T-cell (primary cell): ENCODE measurements at regions not wholly inside any gene's neighbourhood (a gene's known extent, or its start where the extent isn't known, plus 50 kb on each side); places are given as distances from the start of the nearest gene placed in this dataset.

Experiments
- ATAC-seq, 4 experiments: fragments of 200-7000 bp in 3 of 4; fragments of 150-1000 bp in 1 of 4; cut with Tn5 transposase; replicated peaks in 1 of 4; 1 replicate in 3 of 4; 2 replicates in 1 of 4; pipeline ENCODE4 v1.10.0; 2021; ENCODE audit warnings: moderate library complexity in 3 of 4, mild to moderate bottlenecking in 2 of 4, moderate number of reproducible peaks in 1 of 4
- CTCF ChIA-PET, 2 donors: fragments of 300-600 bp; sonication (Branson Sonifier 250); formaldehyde crosslinking; loops; one replicate each; lab custom pipeline; 2022; ENCODE audit warnings: antibody characterized with exemption in 2 of 2; lab: Charles Lee
- POLR2A ChIA-PET, 2 donors: fragments of 300-600 bp; sonication (Branson Sonifier 250); formaldehyde crosslinking; loops; one replicate each; lab custom pipeline; 2022; ENCODE audit warnings: antibody characterized with exemption in 2 of 2; lab: Charles Lee
- DNase-seq, 35 experiments: peaks; one replicate each; pipeline versions ENCODE4 v3.0.0 to v3.0.0-alpha.2; 2013 to 2023
- H3K27ac ChIP-seq: one replicate; pipeline ENCODE4 v1.5.1; 2013; ENCODE audit warnings: low read length
- H3K27me3 ChIP-seq, 2 experiments: replicated peaks in 1 of 2; 1 replicate in 1 of 2; 2 replicates in 1 of 2; pipeline versions ENCODE4 v1.6.1 to v1.7.0; 2013; ENCODE audit warnings: low read length in 1 of 2, mixed read lengths in 1 of 2; ENCODE audit not compliant: control insufficient read depth in 2 of 2, insufficient read depth in 2 of 2; ENCODE audit errors: extremely low read depth in 1 of 2
- H3K36me3 ChIP-seq, 2 donors: 1 replicate in 1 of 2; 2 replicates in 1 of 2; pipeline versions ENCODE4 v1.6.1 to v1.7.0; 2013; ENCODE audit warnings: low read length in 1 of 2; ENCODE audit not compliant: control insufficient read depth in 2 of 2, insufficient read depth in 1 of 2; ENCODE audit errors: extremely low read depth in 1 of 2
- H3K4me1 ChIP-seq, 2 experiments: 1 replicate in 1 of 2; 2 replicates in 1 of 2; pipeline versions ENCODE4 v1.6.1 to v1.7.0; 2013; ENCODE audit warnings: low read length in 2 of 2, mixed read lengths in 1 of 2; ENCODE audit not compliant: insufficient read depth in 2 of 2, control insufficient read depth in 1 of 2; ENCODE audit errors: extremely low read depth in 1 of 2
- H3K4me3 ChIP-seq, 2 donors: 1 replicate in 1 of 2; 2 replicates in 1 of 2; pipeline versions ENCODE4 v1.5.1 to v1.7.0; 2013; ENCODE audit warnings: mild to moderate bottlenecking in 2 of 2, low read length in 1 of 2, moderate library complexity in 1 of 2; ENCODE audit not compliant: control insufficient read depth in 1 of 2; ENCODE audit errors: extremely low read depth in 1 of 2
- H3K9me3 ChIP-seq: 2 replicates; pipeline ENCODE4 v1.7.0; 2013
- H3K27ac Mint-ChIP-seq, 2 donors: one replicate each; pipeline ENCODE4 v1.8.0; 2020 to 2021; ENCODE audit warnings: mild to moderate bottlenecking in 2 of 2, mixed read lengths in 2 of 2
- H3K27me3 Mint-ChIP-seq, 2 donors: one replicate each; pipeline ENCODE4 v1.8.0; 2021 to 2022; ENCODE audit warnings: mixed read lengths in 2 of 2
- H3K36me3 Mint-ChIP-seq: one replicate; pipeline ENCODE4 v1.8.0; 2021; ENCODE audit warnings: mixed read lengths
- H3K4me1 Mint-ChIP-seq, 3 donors: one replicate each; pipeline ENCODE4 v1.8.0; 2020 to 2022; ENCODE audit warnings: mixed read lengths in 3 of 3, mild to moderate bottlenecking in 1 of 3
- H3K4me3 Mint-ChIP-seq, 3 donors: one replicate each; pipeline ENCODE4 v1.8.0; 2020 to 2022; ENCODE audit warnings: mild to moderate bottlenecking in 3 of 3, mixed read lengths in 3 of 3, moderate library complexity in 3 of 3
- H3K9me3 Mint-ChIP-seq, 3 donors: one replicate each; pipeline ENCODE4 v1.8.0; 2020 to 2022; ENCODE audit warnings: mixed read lengths in 3 of 3
- WGBS: methylation state at CpG from one replicate; pipeline ENCODE4 v1.1.5; 2013; ENCODE audit warnings: missing lambda C conversion rate; ENCODE audit not compliant: insufficient coverage; 5-methylcytosine and 5-hydroxymethylcytosine counted together

DNA sequence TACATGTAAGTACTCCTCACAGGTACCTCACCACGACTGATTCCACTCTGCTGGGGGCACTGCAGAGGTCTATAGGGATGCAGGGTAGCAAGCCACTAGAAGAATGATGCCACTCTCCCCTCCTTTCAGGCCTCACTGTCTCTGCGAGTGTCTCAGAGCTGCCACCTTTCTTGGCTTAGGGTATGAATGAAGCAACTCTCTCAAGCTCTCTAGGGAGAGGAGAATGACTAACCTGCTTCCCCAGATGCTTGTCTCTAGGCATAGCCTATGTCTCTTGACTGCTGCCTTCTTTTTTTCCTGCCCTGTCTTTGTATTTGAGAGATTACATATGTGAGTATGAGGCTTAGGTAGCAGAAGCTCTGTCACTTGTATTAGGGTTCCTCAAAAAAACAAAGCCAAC lies 566.5 kb upstream of the ATP2B1 start:
- no peak for DNase-seq
- no peak overlapping the region for H3K27ac ChIP-seq
- Mint-ChIP-seq H3K4me3 (no peak overlapping the region), H3K9me3 (peaks cover 0 to 3% (median 0%) of the 10 kb centered on the region in 3 donors), H3K27me3 (no peaks in the 10 kb centered on the region), H3K4me1 (peaks cover 0 to 3% (median 0%) of the 10 kb centered on the region in 3 donors), H3K36me3 (no peaks in the 10 kb centered on the region), H3K27ac (no peak overlapping the region)
- CTCF ChIA-PET, result no interaction called here
- no peak overlapping the region for H3K4me3 ChIP-seq
- no peaks in the 10 kb centered on the region for H3K4me1 ChIP-seq
- no peaks in the 10 kb centered on the region for H3K9me3 ChIP-seq
- no CpG with 5 or more reads among the region's 2 CpGs for WGBS
- no peaks in the 10 kb centered on the region for H3K36me3 ChIP-seq
- no peak for ATAC-seq
- no peaks in the 10 kb centered on the region for H3K27me3 ChIP-seq
- POLR2A ChIA-PET, result interaction anchor here in 1 of 2 donors (0.6 kb wide), 1 partner anchor 133 kb away, joined by 3 read pairs; no protein-coding TSS in a partner anchor

GRCh38 chr12:90274407-90274806 lies 565.8 kb upstream of the ATP2B1 start:
- Histone ChIP-seq H3K36me3 (no peaks in the 10 kb centered on the region), H3K27me3 (no peaks in the 10 kb centered on the region), H3K4me3 (no peak overlapping the region), H3K27ac (no peak overlapping the region), H3K4me1 (no peaks in the 10 kb centered on the region), H3K9me3 (no peaks in the 10 kb centered on the region)
- H3K9me3 Mint-ChIP-seq, result no peaks in the 10 kb centered on the region
- H3K4me1 Mint-ChIP-seq, result peaks cover 0 to 7% (median 0%) of the 10 kb centered on the region in 3 donors
- H3K27ac Mint-ChIP-seq, result no peak overlapping the region
- no peak overlapping the region for H3K4me3 Mint-ChIP-seq
- no peaks in the 10 kb centered on the region for H3K36me3 Mint-ChIP-seq
- ChIA-PET CTCF (no interaction called here), POLR2A (no interaction called here)
- no peaks in the 10 kb centered on the region for H3K27me3 Mint-ChIP-seq
- ATAC-seq (no peak), DNase-seq (no peak)
- no CpG with 5 or more reads among the region's 1 CpG for WGBS

GRCh38 chr12:90268574-90268973 lies 559.9 kb upstream of the ATP2B1 start:
- H3K4me3 Mint-ChIP-seq, result no peak overlapping the region
- Histone ChIP-seq H3K36me3 (no peaks in the 10 kb centered on the region), H3K27ac (no peak overlapping the region), H3K9me3 (no peaks in the 10 kb centered on the region), H3K4me3 (no peak overlapping the region), H3K4me1 (no peaks in the 10 kb centered on the region), H3K27me3 (no peaks in the 10 kb centered on the region)
- peaks cover 0 to 1% of the 10 kb centered on the region in 2 donors for H3K27me3 Mint-ChIP-seq
- CTCF ChIA-PET, result interaction anchor here in 1 of 2 donors (0.6 kb wide), 1 partner anchor 797 kb away, joined by 5 read pairs; no protein-coding TSS in a partner anchor
- POLR2A ChIA-PET, result no interaction called here
- H3K36me3 Mint-ChIP-seq, result no peaks in the 10 kb centered on the region
- ATAC-seq, result no peak
- no peak for DNase-seq
- no CpG with 5 or more reads among the region's 3 CpGs for WGBS
- peaks cover 0 to 7% (median 0%) of the 10 kb centered on the region in 3 donors for H3K4me1 Mint-ChIP-seq
- no peaks in the 10 kb centered on the region for H3K9me3 Mint-ChIP-seq
- no peak overlapping the region for H3K27ac Mint-ChIP-seq

DNA sequence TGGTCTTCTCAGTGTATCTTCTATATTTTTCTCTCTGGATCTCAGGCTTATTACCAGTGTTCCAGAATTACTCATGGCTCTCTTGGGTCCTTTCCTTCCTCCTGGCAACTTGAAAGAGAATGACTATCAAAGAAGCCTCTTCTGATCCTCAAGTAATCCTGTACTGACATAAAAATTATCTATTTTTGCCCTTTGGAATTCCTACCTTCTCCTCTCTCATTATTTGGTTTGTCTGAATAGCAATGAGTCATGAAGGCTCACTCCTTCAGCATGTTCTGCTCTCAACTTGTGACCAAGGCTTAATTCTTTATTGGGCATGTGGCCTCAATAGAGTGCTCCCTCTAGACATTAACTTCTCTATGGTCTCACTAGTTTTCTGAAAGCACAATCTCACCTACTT lies 553.6 kb upstream of the ATP2B1 start:
- ChIA-PET POLR2A (interaction anchor here in 1 of 2 donors (0.6 kb wide), 1 partner anchor 1089 kb away, joined by 3 read pairs; no protein-coding TSS in a partner anchor), CTCF (no interaction called here)
- no peaks in the 10 kb centered on the region for H3K9me3 Mint-ChIP-seq

DNA sequence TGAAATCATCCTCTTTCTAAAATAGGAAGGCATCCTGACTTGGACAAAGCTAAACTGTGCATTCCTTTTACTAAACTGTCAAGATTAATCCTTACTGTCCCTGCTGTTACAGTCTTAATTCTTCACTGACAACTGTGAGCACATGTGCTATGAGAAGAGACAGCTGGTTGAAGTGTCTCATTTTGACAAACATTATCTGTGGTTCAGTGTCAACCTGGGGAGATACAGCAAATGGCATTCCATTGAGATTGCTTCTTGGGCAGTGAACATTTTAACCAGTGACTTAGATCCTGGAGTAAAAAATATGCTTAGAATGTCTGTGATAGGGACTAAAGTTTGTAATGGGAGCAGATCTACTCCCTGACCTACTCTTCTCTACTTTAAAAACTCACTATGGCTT lies 552.6 kb upstream of the ATP2B1 start:
- no peaks in the 10 kb centered on the region for H3K4me1 ChIP-seq

More for the DNA sequence above, 553.6 kb upstream of the ATP2B1 start:
- H3K36me3 Mint-ChIP-seq, result no peaks in the 10 kb centered on the region
- H3K4me3 Mint-ChIP-seq, result no peak overlapping the region
- no peak for DNase-seq
- ATAC-seq, result no peak
- Histone ChIP-seq H3K27ac (no peak overlapping the region), H3K27me3 (no peaks in the 10 kb centered on the region), H3K4me1 (no peaks in the 10 kb centered on the region), H3K9me3 (no peaks in the 10 kb centered on the region), H3K4me3 (no peak overlapping the region), H3K36me3 (no peaks in the 10 kb centered on the region)
- no peak overlapping the region for H3K27ac Mint-ChIP-seq
- peaks cover 0 to 1% of the 10 kb centered on the region in 2 donors for H3K27me3 Mint-ChIP-seq
- no peaks in the 10 kb centered on the region for H3K4me1 Mint-ChIP-seq

DNA sequence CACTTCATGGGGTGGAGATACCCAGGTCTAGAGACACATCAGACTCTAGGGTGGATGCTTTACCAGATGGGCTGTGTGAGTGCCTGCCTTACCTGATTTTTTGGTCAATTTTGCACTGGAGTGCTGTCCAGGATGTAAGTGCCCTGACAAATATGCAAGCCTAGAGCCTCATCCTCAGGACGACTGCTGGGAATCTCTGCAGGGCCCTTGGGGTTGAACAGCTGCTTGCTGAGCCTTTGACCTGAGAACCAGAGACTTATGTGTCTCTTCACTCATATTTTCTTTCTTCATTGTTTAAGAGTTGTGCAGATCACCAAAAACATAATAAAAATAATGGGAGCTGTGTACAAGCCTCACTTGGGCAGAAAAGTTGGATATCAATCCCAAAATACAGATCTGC lies 551.5 kb upstream of the ATP2B1 start:
- H3K27me3 Mint-ChIP-seq, result no peaks in the 10 kb centered on the region
- DNase-seq (no peak), ATAC-seq (no peak)
- no peak overlapping the region for H3K4me3 Mint-ChIP-seq
- Histone ChIP-seq H3K9me3 (no peaks in the 10 kb centered on the region), H3K4me1 (no peaks in the 10 kb centered on the region), H3K36me3 (no peaks in the 10 kb centered on the region), H3K4me3 (no peak overlapping the region), H3K27ac (no peak overlapping the region), H3K27me3 (no peaks in the 10 kb centered on the region)
- no peak overlapping the region for H3K27ac Mint-ChIP-seq
- POLR2A ChIA-PET, result no interaction called here
- WGBS, result no CpG with 5 or more reads among the region's 1 CpG
- H3K36me3 Mint-ChIP-seq, result no peaks in the 10 kb centered on the region
- no peaks in the 10 kb centered on the region for H3K4me1 Mint-ChIP-seq
- CTCF ChIA-PET, result no interaction called here
- no peaks in the 10 kb centered on the region for H3K9me3 Mint-ChIP-seq

More for the DNA sequence above, 552.6 kb upstream of the ATP2B1 start:
- H3K27ac Mint-ChIP-seq, result no peak overlapping the region
- H3K27ac ChIP-seq, result no peak overlapping the region
- no peaks in the 10 kb centered on the region for H3K9me3 Mint-ChIP-seq
- H3K36me3 Mint-ChIP-seq, result no peaks in the 10 kb centered on the region
- no peak for DNase-seq
- ATAC-seq, result no peak
- H3K4me3 ChIP-seq, result no peak overlapping the region
- H3K4me3 Mint-ChIP-seq, result no peak overlapping the region
- no peaks in the 10 kb centered on the region for H3K9me3 ChIP-seq
- H3K36me3 ChIP-seq, result no peaks in the 10 kb centered on the region
- no peaks in the 10 kb centered on the region for H3K4me1 Mint-ChIP-seq
- CTCF ChIA-PET, result no interaction called here
- peaks cover 0 to 1% of the 10 kb centered on the region in 2 donors for H3K27me3 Mint-ChIP-seq
- POLR2A ChIA-PET, result no interaction called here
- H3K27me3 ChIP-seq, result no peaks in the 10 kb centered on the region
